ENCODE measurements at regions not wholly inside any gene's neighbourhood (a gene's known extent, or its start where the extent isn't known, plus 50 kb on each side); places are given as distances from the start of the nearest gene placed in this dataset.

DNA sequence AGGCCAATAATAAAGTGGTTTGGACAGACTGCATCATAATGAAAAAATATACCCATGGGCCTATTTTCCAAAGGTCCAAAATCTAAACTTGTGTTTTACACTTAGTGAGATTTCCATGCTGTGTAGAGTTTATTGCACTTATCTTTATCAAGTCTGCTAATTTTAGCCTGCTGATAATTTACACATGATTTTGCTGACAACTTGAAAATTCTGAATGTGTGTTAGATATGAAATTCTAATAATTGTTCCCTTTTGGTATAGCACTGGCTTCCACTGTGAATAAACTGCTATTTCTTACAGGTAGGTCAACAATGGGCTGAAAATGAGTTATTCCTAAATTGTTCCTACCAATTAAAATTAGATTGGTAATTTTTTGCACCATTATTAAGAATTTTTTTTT, 589.1 kb upstream of the ANO3 start:
- Histone ChIP-seq H3K9me2 (ENCODE audit: insufficient read depth) (no peaks in the 10 kb centered on the region), H4K20me1 (replicated peaks; ENCODE audit: insufficient read depth) (no peaks in the 10 kb centered on the region), H3K36me3 (ENCODE audit: insufficient read depth) (no peaks in the 10 kb centered on the region), H3K4me2 (no peak overlapping the region), H3F3A (replicated peaks; ENCODE audit: low read depth) (no peaks in the 10 kb centered on the region), H3K27ac (ENCODE audit: low read depth) (no peak overlapping the region), H3K27me3 (ENCODE audit: insufficient read depth) (no peaks in the 10 kb centered on the region), H3K79me2 (replicated peaks; ENCODE audit: insufficient read depth) (no peaks in the 10 kb centered on the region), H3K4me1 (ENCODE audit: insufficient read depth) (no peaks in the 10 kb centered on the region), H2AFZ (no peak overlapping the region), H3K4me3 (no peak overlapping the region)
- DNase-seq (ENCODE audit: low spot score), result no peak
- ATAC-seq, result no peak
- H3K36me3 Mint-ChIP-seq (ENCODE audit: low read depth), result no peaks in the 10 kb centered on the region
- no peak overlapping the region for H3K27ac Mint-ChIP-seq
- no peak for TF ChIP-seq CTCF (conservative IDR thresholded peaks at IDR 0.05; ENCODE audit: low read depth in 2 of 2)
- no peak for TF ChIP-seq STAT1 (IDR thresholded peaks at IDR 0.05; ENCODE audit: unreplicated experiment)
- no peak for TF ChIP-seq EZH2phosphoT487 (IDR thresholded peaks at IDR 0.05; ENCODE audit: unreplicated experiment)
- no peak for TF ChIP-seq ZNF462 (CRISPR knock-in tag; IDR thresholded peaks at IDR 0.05)
- no peak for TF ChIP-seq JUNB (IDR thresholded peaks at IDR 0.05; ENCODE audit: unreplicated experiment)
- no peak for TF ChIP-seq ZNF331 (CRISPR knock-in tag; IDR thresholded peaks at IDR 0.05; ENCODE audit: low read depth)
- TF ChIP-seq ZNF114 (CRISPR knock-in tag; IDR thresholded peaks at IDR 0.05), result no peak
- no peak for TF ChIP-seq NANOG (IDR thresholded peaks at IDR 0.05; ENCODE audit: borderline replicate concordance)
- no peak for TF ChIP-seq CREB1 (CRISPR knock-in tag; IDR thresholded peaks at IDR 0.05; ENCODE audit: low read depth)
- TF ChIP-seq, protein P1, sequence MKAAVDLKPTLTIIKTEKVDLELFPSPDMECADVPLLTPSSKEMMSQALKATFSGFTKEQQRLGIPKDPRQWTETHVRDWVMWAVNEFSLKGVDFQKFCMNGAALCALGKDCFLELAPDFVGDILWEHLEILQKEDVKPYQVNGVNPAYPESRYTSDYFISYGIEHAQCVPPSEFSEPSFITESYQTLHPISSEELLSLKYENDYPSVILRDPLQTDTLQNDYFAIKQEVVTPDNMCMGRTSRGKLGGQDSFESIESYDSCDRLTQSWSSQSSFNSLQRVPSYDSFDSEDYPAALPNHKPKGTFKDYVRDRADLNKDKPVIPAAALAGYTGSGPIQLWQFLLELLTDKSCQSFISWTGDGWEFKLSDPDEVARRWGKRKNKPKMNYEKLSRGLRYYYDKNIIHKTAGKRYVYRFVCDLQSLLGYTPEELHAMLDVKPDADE (IDR thresholded peaks at IDR 0.05), result no peak
- TF ChIP-seq POLR2AphosphoS5 (IDR thresholded peaks at IDR 0.05; ENCODE audit: low read depth), result no peak
- H3K27me3 Mint-ChIP-seq (ENCODE audit: insufficient read depth, low read depth, poor library complexity), result no peaks in the 10 kb centered on the region
- H3K4me1 Mint-ChIP-seq, result no peaks in the 10 kb centered on the region
- H3K9me3 Mint-ChIP-seq, result no peaks in the 10 kb centered on the region; the same call in 2 of the 3 replicates
- no peak overlapping the region for H3K4me3 Mint-ChIP-seq

Measured in GM23338 (cell line).